HG03565 (cell line): ENCODE measurements at regions not wholly inside any gene's neighbourhood (a gene's known extent, or its start where the extent isn't known, plus 50 kb on each side); places are given as distances from the start of the nearest gene placed in this dataset.
"Not testable (repeated sequence)": the region's sequence is repeated elsewhere in the genome, so short reads cannot be mapped to it uniquely, and the experiment has no call there.

ENCODE experiments used
- ATAC-seq: cut with Tn5 transposase; IDR thresholded peaks from one replicate; pipeline ENCODE4 v1.9.1; 2021; ENCODE audit warnings: mild to moderate bottlenecking, moderate library complexity; ENCODE audit not compliant: unreplicated experiment

DNA sequence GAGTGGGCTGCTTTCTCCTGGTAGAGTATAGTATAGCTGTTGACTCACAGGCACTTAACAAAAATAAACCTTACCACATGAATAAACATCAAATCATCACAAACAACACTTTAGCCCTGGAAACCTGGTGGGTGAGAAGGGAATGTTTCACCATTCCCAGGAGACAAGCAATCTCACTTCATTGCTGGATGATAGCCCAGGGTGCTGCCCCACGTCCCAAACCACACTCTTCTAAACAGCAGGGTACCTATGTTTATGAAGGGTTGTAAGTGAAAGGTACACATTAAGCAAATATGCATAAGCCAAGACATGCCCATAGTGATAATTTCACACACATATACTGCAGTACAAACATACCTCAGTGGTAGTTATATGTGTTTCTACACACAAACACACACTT lies 276.2 kb downstream of the FGFR2 start:
- no peak for ATAC-seq

DNA sequence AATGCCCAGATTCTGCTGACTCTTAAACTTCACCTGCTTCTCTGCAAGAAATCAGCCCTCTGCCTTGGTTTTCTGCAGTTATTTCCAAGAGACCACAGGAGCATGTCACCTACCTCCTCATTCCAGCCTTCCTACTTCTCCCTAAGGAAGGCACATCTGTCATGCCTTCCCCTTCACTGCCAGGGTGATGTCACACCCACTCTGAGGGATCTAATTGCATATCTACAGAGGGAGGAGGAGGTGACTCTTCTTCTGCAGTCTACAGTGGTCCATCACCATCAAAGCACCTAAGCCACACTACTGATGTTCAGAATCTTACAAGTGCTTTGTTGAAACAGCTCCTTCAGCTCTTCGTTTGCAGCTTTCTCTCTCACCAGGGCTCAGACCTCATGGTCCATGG lies 275.5 kb downstream of the FGFR2 start:
- ATAC-seq = no peak

DNA sequence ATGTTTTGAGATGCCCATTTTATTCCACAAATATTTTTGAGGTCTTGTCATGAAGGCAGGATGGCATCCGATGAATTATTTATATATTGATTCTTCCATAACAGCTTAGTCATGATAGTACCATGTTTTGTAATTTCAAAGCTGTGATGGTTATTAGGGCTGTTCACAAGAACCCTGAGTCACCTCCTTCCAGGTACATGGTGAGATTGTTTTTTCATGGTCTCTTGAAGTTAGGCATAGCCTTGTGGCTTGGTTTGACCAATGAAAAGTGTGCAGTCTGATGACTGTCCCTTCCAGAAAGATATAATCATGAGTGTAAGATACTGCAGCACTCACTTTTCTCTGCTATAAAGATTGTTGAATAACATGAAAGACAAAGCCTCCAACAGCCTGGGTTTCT lies 274.8 kb downstream of the FGFR2 start:
- ATAC-seq = no peak

DNA sequence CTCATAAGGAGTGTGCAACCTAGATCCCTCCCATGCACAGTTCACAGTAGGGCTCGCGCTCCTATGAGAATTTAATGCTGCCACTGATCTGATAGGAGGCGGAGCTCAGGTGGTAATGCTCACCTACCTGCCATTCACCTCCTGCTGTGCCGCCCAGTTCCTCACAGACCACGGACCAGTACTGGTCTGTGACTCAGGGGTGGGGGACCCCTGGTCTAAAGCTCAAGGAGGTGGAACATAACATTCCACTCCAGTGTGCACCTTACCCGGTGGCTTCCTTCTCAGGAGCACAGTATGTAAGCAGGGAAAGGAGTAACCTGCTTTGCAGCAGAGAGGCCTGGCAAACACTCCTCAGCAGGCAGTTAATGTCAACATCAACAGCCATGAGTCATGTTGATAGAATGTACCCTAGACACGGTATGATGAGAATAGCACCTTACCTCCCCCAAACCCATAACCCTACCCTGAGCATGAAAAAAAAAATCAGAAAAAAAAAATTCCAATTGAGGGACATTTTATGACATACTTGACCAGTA lies 273.5 kb downstream of the FGFR2 start:
- no peak for ATAC-seq

DNA sequence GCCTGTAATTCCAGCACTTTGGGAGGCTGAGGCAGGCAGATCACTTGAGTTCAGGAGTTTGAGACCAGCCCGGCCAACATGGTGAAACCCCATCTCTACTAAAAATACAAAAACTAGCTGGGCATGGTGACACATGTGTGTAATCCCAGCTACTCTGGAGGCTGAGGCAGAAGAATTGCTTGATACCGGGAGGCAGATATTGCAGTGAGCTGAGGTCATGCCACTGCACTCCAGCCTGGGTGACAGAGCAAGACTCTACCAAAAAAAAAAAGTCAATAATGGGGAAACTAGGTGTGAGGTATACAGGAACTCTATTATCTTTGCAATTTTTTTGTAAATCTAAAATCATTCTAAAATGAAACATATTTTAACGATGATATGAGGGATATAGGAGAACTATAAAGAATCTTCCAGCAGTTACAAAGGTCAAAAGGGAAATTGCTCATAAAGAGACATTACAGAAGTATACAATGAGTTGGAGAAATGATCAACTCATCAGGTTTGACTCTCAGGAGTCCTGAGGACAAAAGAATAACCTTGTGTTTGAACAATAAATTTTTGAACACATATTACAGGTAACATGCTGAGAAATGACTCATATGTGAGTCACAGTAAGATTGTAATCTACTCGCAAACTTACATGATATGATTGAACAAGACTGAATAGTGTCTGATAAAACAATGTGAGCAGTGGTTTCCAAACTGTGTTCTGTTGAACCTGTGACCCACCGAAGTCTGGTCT lies 272.6 kb downstream of the FGFR2 start:
- no peak for ATAC-seq

DNA sequence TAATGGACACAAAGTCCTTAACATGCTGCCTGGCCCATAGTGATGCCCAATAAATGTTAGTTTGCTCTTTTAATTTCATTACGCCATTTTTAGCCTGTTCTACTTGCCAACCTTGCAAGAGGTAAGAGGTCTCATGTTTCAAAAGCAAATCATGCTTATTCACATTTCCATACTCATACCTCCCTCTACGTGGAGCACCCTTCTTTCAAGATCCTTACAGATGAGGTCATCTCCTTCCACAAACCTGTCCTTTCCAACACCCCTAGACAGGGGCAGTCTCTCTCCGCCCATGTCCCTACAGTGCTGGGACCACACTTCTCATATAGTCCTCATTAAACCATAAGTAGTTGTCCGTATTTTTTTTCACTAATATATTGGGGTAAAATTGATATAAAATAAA lies 271.3 kb downstream of the FGFR2 start:
- no peak for ATAC-seq

DNA sequence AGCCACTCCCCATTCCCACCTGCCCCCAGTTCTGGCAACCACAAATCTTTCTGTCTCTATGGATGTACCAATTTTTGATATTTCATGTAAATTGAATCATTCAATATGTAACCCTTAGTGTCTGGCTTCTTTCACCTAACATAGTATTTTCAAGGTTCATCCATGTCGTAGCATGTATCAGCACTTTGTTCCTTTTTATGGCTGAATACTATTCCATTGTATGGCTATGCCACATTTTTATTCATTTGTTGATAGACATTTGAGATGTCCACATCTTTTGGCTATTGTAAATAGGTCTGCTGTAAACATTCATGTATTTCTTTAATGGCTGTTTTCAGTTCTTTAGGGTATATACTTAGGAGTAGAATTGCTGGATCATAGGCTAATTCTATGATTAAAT lies 270.5 kb downstream of the FGFR2 start:
- no peak for ATAC-seq

DNA sequence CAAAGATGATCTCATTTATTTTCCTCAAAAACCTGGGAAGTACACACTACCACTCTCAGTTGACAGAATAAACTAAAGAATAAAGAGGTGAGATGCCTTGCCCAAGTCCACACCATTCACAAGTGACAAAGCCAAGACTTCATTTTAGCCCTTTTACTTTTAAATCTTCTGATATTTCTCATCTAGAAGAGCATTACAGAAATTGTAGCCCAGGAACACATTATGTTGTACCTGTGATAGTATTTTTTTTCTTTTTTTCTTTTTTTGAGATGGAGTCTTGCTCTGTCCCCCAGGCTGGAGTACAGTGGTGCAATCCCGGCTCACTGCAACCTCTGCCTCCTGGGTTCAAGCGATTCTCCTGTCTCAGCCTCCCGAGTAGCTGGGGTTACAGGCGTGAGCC lies 268.6 kb downstream of the FGFR2 start:
- ATAC-seq = not testable (repeated sequence)

DNA sequence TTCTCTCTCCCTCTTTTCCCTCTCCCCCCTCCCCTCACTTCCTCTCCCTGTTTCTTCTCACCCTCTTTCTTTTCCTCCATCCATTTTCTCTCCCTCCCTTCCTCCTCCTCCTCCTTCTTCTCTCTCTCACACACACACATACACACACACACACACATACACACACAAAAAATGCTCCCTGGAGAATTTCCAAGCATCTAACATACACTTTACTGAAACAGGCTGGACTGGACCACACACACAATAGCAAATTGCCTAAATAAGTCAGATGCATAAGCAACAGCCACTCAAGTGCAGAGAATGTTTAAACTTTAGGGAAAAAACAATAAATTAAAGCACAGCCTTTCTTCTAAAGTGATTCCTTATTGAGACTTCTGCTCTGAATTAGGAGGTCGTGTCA lies 267.7 kb downstream of the FGFR2 start:
- ATAC-seq = no peak

DNA sequence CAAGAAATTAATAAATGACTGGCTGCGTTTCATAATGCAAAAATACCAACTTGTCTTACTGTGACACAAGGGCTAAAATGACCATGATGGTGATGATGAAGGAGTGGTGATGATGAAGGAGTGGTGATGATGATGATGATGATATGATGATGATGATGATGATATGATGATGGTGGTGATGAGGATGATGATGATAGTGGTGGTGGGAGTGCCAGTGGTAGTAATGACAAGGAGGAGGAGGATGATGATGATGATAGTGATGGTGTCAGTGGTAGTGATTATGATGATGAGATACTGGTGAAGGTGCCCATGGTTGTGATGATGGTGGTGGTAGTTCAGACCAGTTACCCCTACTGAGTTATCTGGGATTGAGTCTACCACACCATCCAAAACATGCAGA lies 265.9 kb downstream of the FGFR2 start:
- no peak for ATAC-seq

DNA sequence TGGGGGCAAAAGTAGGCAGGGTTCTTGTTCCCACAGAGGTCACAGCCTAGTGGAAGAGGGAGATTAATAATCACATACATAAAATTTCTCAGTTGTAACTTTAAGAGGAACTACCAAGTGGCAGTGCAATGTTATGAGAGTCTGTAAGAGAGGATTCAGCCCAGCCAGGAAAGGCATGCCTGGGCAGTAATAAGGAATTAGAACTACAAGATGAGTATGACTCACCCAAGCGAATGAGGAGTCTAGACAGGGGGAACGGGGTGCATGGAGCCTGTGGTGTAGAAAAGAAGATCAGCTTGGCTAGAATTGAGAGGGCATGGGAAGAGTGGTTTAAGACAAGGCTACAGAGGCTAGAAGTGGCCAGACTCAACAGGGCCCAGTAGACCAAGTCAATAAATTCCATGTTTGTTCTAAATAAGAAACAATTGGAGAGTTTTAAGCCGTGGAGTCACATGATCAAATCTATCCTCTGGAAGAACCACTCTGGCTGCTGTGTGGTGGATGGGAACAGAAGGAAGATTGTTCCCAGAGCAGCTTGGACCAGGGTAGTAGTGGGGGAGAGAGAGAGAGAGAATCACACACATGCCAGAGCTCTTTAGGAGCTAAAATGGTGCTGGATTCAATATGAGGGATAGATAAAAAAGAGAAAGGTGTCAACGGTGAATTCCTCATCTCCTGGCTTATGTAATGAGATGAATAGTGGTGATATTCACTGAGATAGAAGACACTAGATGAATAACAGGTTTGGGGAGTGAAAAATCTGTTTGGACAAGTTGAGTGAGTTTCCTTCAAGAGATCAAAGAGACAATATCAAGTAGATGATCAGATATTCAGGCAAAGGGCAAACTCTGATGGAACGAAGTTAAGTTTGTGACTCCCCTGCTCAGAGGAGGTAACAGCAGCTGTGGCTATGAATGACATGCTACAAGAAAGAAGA lies 265.1 kb downstream of the FGFR2 start:
- ATAC-seq = no peak

DNA sequence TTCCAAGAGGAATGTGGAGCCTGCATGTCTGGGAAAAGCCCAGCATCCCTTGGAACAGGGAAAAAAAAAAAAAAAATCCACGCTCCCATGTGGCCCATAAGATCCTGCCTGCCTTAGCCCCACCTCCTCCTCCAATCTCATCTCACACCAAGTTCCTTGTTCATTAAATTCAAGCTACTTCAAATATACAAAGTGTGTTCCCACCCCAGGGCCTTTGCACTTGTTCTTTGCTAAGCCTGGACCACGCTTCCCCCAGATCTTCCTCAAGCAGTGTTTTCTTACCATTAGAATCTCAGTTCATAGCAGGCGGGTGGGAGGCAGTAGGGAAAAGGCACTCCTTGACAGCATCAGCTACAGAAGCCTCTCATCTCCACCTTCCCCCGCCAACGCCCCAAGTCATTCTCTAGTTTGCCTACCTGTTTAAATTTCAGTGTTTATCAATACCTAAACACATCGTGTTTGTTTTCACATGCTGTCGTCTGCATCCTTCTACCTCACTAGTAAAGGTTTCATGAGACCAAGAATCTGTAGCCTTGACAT lies 262.8 kb downstream of the FGFR2 start:
- no peak for ATAC-seq

DNA sequence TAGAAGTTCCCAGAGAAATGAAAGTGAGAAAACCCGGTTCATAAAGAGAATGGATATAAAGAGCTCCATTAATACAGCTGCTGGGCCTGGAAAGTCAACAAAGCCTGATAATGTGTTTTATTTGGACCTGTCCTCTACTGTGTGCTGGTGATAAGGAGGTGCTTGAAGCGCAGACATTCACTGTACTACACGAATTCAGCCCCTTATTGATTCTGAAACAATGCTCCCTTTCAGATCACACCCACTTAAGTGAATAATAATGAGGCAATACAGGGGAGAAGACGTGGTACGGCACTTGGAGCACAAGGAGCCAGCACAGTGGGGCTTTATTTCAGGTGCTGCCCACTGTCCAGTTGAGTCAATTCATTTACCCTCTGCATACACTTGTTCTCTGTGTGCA lies 260.8 kb downstream of the FGFR2 start:
- no peak for ATAC-seq

DNA sequence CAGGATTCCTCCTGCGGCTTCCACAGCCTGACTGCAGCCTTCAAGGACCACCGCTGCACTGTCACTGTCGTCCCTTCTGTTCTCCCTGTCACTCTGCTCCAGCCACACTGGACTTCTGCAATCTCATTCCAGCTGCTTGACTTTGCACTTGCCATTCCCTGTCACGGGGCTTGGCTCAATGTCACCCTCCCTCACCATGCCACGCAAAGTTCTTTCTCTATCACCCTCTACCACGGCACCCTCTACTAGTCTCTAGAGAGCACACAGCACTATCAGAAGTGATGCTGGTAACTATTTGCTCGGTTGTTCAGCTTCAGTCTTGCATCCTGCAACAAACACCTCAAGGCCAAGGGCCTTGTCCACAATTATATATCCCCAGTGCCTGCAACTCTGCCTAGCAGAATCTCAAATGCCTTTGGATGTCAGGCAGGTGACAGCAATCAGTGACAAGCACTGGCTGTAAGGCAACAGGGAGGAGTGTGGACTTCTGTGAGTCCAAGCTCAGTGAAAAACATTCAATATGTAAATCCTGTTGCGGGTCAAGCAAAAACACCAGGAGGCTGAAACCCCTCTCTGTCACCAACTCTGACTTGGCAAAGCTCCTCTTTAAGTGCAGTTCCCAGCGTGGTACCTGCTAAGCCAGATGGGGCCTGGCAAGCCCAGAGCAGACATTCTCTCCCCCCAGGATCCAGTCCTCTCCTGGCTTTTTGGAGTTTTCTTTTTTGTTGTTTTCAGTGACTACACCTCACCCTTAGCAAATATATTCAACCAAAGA lies 259.9 kb downstream of the FGFR2 start:
- ATAC-seq = no peak

DNA sequence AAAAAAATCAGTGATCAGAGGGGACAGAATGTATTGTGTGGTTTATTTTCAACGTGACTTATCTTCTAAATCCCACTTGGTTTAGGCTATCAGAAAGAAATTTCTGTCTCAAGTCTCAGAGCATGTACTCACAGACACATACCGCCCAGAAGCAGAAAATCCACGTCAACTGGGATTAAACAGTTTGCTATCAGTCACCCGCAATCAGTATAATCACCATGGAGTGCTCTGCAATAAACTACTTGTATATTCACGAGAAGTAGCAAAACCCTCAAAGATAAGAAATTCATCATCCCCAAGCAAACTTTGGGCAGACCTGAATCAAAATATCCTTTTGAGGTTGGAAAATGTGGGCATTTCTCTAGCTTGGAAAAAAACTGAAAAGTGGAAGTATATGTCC lies 259.1 kb downstream of the FGFR2 start:
- no peak for ATAC-seq

DNA sequence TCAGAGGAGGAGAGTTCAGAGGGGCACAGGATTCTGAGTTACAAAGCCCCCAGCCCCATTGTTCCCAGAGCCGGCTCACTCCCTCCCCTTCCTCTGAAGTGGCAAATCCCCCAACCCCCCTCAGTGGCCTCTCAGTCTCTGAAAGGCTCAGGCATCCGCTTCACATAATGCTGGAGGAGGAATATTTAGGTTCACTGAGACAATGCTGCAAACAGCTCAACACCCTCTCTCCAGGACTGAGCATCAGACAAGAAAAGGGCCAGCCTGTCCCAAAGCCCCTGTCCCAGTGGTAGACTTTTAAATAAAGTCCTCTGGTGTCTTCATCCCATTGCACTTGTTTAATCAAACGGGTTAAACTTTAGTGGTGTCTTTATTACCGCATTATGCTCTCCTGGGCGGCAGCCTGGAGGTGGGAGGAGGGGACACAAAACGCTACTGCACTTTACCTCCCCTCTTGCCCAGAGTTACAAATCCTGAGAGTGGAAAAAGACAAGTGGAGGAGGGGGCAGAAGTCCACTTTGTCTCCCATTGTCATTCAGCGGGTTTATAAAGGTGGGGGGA lies 257.9 kb downstream of the FGFR2 start:
- no peak for ATAC-seq

DNA sequence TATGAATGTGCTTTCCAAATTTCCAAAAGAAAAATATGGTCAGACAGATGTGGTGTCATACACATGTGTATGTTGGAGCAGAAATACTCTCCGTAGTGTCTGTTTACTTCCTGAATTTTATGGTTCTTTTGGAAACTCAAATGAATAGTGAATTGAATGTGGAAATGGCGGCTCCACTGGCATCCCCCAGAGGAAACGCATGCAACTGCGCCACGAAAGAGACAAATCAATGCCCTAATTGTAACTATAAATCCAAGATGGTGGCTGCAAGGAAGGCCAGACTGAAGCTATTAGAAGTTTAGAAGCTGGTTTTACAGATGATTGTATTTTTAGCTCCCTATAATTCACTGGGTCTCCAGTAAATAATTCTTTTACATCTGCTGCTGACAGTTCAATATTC lies 246.7 kb downstream of the FGFR2 start:
- no peak for ATAC-seq

DNA sequence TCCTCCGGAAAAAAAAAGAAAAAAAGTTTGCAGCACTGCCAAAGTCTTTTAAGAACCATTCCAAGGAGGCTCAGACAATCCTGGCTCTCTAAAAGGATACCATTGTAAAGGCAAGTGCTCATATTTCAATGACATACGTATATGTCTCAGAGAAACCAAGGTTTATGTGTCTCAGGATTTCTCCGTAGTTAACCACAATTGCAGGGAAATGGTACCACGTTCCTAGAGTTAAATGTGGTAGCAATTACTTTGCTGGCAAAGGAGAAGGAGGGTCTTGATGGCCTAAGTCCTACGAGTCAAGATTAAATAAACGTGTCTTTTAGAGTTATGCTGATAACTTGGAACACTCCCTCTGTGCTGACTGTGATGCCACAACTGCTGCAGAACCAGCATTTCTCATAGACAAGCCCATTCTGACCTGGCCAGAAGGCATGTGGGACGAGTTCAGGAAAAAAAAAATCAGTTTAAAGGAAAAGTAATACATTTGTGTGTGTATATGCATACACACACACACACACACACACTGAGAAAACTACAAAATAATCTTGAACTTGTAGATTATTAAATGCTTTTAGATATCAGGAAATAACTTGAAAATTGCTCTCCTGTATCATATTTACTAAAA lies 245.9 kb downstream of the FGFR2 start:
- ATAC-seq = no peak

DNA sequence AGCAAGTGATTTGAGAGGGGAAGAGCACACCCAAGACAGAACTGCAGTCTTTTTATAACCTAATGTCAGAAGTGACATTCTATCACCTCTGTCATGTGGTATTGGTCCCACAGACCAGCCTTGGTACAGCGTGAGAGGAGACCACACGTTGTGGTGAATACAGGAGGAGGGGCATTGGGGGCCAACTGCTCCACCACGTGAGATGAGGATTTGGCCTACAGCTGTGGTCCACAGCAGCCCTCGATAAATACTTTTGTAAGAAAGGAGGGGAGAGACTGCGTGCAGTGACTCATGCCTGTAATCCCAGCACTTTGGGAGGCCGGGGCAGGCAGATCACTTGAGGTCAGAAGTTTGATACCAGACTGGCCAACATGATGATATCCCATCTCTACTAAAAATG lies 243.1 kb downstream of the FGFR2 start:
- no peak for ATAC-seq

DNA sequence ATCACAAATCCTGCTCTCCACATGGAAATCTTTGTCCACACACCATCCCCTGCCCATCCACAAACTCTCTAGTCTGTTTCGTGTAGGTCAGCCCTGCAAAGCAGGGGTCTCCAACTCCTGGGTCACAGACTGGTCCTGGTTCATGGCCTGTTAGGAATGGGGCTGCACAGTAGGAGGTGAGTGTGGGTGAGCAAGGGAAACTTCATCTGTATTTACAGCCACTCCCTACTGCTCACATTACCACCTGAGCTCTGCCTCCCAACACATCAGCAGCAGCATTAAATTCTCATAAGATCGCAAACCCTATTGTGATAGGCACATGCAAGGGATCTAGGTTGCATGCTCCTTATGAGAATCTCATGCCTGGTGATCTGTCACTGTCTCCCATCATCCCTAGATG lies 242.1 kb downstream of the FGFR2 start:
- ATAC-seq = no peak
